ENCODE measurements at regions not wholly inside any gene's neighbourhood (a gene's known extent, or its start where the extent isn't known, plus 50 kb on each side); places are given as distances from the start of the nearest gene placed in this dataset.

GRCh38 chr15:59833366-59833765 lies 144.2 kb upstream of the BNIP2 start:
- Histone ChIP-seq H3K27me3 (no peaks in the 10 kb centered on the region), H3K4me1 (replicated peaks in 1 of 2) (no peaks in the 10 kb centered on the region), H3K9me3 (replicated peaks in 1 of 3) (no peaks in the 10 kb centered on the region), H3K36me3 (replicated peaks in 1 of 2) (no peaks in the 10 kb centered on the region), H3K27ac (no peak overlapping the region), H3K4me3 (no peak overlapping the region)
- intact Hi-C loops (cut with DNase I): no loop called here
- 73 to 86% (median 80%) methylated on average over 3 of the region's 3 CpGs for WGBS, 4 donors
- no peak for TF ChIP-seq POLR2A (IDR thresholded peaks at IDR 0.05)
- TF ChIP-seq CTCF (IDR thresholded peaks at IDR 0.05): no peak
- DNase-seq: no peak

- intact Hi-C loops (cut with DNase I): no loop called here
- no peak overlapping the region for H3K27ac ChIP-seq
- no peaks in the 10 kb centered on the region for H3K36me3 ChIP-seq (replicated peaks in 1 of 2)
- no peaks in the 10 kb centered on the region for H3K4me1 ChIP-seq (replicated peaks in 1 of 2)
- no peak overlapping the region for H3K4me3 ChIP-seq
- WGBS, 4 donors: 91 to 98% (median 95%) methylated on average over 5 of the region's 5 CpGs
- TF ChIP-seq POLR2A (IDR thresholded peaks at IDR 0.05): no peak
- TF ChIP-seq CTCF (IDR thresholded peaks at IDR 0.05): no peak
- DNase-seq: no peak
- peaks cover 7% of the 10 kb centered on the region for H3K27me3 ChIP-seq
- no peaks in the 10 kb centered on the region for H3K9me3 ChIP-seq (replicated peaks in 1 of 3)
Measured at GRCh38 chr15:59830873-59831272, 141.8 kb upstream of the BNIP2 start.

DNA sequence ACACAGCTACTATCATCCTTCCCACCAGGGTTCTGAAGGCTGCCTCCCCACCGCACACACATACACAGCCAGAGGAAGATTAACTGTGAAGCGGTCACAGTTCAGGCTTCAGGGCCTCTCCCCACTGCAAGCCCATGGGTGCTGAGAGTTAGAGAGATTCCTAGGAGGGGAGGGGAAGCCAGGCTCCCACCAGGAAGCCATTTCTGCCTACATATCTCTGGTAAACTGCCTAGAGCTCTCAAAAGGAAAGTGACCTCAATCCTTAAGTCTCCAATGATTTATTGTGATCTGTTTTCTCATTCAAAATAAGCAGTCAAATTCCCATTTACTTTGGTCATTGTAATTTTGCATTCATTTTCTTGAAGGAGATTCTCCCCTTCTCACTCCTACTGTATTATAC lies 141.0 kb upstream of the BNIP2 start:
- no peak overlapping the region for H3K27ac ChIP-seq
- no peaks in the 10 kb centered on the region for H3K36me3 ChIP-seq (replicated peaks in 1 of 2)
- no peak for DNase-seq
- H3K4me3 ChIP-seq: no peak overlapping the region
- WGBS, 4 donors: 80 to 89% (median 85%) methylated on average over 2 of the region's 2 CpGs
- peaks cover 7% of the 10 kb centered on the region for H3K27me3 ChIP-seq
- no peak for TF ChIP-seq CTCF (IDR thresholded peaks at IDR 0.05)
- intact Hi-C loops (cut with DNase I): no loop called here
- no peaks in the 10 kb centered on the region for H3K4me1 ChIP-seq (replicated peaks in 1 of 2)
- no peaks in the 10 kb centered on the region for H3K9me3 ChIP-seq (replicated peaks in 1 of 3)

DNA sequence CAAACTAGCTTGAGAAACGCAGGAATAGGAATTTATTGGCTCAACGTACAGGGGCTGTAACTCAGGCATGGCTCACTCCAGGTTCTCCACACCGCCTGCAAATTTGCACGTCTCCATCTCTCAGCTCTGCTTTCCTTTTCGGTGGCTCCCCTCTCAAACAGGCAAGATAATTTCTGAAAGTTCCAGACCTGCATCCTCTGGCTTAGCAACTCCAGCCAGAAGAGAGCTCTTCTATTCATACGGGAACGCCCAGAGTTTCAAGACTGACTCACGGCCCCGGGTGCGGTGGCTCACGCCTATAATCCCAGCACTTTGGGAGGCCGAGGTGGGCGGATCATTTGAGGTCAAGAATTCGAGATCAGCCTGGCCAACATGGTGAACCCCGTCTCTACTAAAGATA lies 139.7 kb upstream of the BNIP2 start:
- H3K27me3 ChIP-seq: peaks cover 7% of the 10 kb centered on the region
- peaks cover 0 to 1% (median 0%) of the 10 kb centered on the region in 3 donors for H3K9me3 ChIP-seq (replicated peaks in 1 of 3)
- H3K4me3 ChIP-seq: no peak overlapping the region
- TF ChIP-seq CTCF (IDR thresholded peaks at IDR 0.05) (no peak), POLR2A (IDR thresholded peaks at IDR 0.05) (no peak)
- no peaks in the 10 kb centered on the region for H3K36me3 ChIP-seq (replicated peaks in 1 of 2)
- H3K27ac ChIP-seq: no peak overlapping the region
- WGBS, 4 donors: 78 to 87% (median 79%) methylated on average over 15 of the region's 15 CpGs
- no peak for DNase-seq
- H3K4me1 ChIP-seq (replicated peaks in 1 of 2): no peaks in the 10 kb centered on the region
- intact Hi-C loops (cut with DNase I): no loop called here

Data from adrenal gland (tissue), 9 donors.